Ishikawa (cell line): ENCODE measurements at regions not wholly inside any gene's neighbourhood (a gene's known extent, or its start where the extent isn't known, plus 50 kb on each side); places are given as distances from the start of the nearest gene placed in this dataset.

Source experiments
- EP300 ChIP-seq: IDR thresholded peaks from 2 replicates; pipeline ENCODE4 v1.6.1; 2012; ENCODE audit warnings: borderline replicate concordance
- MAX ChIP-seq: IDR thresholded peaks from 2 replicates; pipeline ENCODE4 v1.6.1; 2012
- NFIC ChIP-seq: IDR thresholded peaks from 2 replicates; pipeline ENCODE4 v1.6.1; 2012
- RAD21 ChIP-seq: IDR thresholded peaks from 2 replicates; pipeline ENCODE4 v1.6.1; 2012; ENCODE audit warnings: low read depth
- TEAD4 ChIP-seq: IDR thresholded peaks from 2 replicates; pipeline ENCODE4 v1.6.1; 2012
- USF1 ChIP-seq: IDR thresholded peaks from 2 replicates; pipeline ENCODE4 v1.6.1; 2012

- TF ChIP-seq USF1 (no peak), MAX (no peak), RAD21 (no peak), NFIC (no peak), TEAD4 (no peak), EP300 (no peak)
Measured at GRCh38 chr4:179195887-179196286, 1753.7 kb upstream of the AGA start.
